HG03196 (cell line): ENCODE measurements at regions not wholly inside any gene's neighbourhood (a gene's known extent, or its start where the extent isn't known, plus 50 kb on each side); places are given as distances from the start of the nearest gene placed in this dataset.

ENCODE experiments used
- ATAC-seq: cut with Tn5 transposase; IDR thresholded peaks from one replicate; pipeline ENCODE4 v1.9.1; 2021; ENCODE audit not compliant: unreplicated experiment

DNA sequence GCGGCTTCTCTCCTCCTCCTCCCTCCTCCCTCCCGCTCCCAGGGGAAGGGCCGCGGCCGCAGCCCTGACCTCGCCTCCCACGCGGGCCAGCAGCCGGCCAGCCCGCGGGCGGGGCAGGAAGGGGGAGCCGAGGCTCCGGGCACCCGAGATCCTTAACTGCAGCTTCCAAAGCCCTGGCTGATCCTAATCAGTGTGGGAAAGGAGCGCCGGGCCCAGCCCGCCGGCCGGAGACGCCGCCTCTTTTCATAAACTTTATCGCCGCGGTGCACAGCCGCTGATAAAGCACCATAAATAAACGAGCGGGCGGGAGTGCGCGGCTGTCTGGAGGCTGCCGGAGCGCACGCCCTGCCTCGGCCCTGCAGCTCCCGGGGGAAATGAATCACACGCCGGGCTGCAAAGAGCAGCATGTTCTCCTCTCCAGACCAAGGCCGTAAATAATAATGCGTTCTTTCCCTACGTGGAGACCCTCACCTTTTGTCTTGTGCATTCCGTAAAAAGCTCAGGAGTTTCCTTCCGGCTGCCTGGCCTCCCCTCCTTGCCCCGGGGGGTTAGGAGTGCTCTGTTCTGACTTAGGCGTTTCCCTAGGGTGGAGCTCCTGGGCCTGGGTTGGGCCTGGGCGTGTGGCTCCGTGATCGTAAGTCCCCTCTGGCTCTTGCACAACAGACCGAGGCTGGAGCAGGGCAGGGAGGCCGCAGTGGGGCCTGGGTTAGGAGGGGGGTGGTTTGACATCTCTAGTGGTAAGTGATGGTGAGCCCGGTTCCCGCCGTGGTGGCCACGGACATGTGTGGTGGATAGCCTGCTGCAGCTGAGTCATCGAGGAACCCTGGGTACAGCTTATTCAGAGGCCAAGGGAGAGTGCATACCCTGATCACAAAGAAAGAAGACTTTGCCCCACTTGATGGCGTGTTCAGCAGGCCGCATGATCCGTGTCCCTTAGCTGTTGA lies 132.6 kb upstream of the HES1 start:
- ATAC-seq: peak; percentile 65

DNA sequence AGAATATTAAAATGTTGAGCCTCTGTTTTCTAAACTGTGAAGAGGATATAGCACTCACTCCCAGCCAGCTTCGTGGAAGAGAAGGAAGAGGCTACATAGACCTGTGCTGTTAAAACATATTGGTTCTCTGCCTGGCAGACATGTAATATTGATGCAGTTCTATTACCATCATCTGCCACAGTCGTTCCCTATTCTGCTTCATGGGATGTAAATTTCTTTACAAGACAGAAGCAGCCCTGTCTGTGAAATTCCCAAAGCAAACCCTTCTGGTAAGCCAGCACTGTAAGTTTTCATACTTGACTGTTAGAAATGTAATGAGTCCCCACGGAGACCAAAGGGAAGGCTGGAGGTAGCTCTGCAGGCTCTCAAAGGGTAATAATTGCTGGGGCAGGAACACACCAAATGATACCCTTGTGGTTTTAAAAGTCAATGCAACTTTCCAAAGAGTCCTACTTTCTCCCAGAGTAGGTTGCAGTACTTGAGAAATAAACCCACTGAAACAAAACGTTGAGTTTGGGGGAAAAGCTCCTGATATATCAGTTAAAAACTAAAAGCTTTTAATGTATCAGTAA lies 129.9 kb upstream of the HES1 start:
- no peak for ATAC-seq

DNA sequence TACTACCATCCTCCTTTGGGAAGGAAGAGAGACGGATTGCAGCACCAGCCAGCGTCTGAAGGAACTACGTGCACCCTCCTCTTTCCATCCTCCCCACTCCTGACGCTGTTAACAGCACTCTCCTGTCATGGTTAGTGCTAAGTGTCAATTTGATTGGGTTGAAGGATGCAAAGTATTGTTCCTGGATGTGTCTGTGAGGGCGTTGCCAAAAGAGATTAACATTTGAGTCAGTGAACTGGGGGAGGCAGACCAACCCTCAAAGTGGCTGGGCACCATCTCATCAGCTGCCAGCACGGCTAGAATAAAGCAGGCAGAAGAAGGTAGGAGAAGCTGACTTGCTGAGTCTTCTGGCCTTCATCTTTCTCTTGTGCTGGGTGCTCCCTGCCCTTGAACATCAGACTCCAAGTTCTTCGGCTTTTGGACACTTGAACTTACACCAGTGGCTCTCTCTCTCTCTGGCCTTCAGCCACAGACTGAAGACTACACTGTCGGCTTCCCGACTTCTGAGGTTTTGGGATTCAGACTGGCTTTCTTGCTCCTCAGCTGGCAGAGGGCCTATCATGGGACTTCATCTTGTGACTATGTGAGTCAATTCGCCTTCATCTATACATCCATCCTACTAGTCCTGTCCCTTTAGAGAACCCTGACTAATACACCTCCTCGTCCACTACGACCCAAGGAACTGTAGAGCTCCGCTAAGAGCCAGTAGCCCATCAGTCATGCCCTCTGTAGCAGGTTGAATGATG lies 128.2 kb upstream of the HES1 start:
- no peak for ATAC-seq

DNA sequence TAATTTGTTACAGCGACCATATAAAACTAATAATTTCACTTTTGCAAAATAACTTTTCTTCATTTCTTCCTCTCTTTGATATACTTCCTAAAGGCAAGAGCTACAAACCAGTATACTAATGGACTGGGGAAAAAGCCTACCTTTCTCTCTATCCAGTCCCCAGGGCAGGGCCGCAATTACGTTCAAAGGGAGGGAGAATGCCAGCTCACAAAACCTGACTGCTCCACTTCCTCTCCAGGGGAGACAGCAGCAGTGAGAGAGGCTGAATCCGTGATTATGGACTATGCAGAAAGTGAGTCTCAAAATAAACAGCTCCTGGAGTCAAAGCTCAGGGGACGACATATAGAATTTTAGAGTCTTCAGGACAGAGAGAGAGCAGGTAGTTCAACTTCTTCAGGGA lies 126.9 kb upstream of the HES1 start:
- ATAC-seq: no peak

DNA sequence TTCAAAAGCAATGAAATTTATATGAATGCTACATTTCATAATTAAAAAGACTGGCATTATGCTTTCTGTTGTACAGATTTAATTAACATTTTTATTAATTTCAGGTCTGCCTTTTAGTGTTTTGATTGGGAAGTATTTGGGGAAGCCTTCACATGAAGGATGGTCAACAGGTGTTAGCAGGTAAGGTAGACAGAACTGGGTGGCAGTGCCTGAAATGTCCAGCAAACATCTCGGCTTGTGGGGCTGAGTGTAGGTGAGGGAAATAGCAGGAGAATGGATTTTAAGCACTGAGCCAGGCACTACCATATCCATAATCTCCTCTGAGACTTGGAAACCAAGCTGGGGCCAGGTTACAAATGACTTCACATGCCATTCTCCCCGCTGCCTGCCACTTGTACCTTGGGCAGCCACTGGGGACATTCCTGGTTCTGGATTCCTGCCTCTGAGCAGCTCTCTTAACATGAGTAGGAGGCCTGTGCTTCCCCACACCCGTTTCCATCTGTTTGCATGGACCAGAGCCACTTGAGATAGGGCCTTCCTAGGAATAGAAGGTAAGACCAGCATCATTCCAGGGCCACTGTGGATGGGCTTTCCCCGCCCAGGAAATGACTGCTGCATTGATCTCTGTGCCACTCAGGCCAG lies 125.9 kb upstream of the HES1 start:
- ATAC-seq: no peak

DNA sequence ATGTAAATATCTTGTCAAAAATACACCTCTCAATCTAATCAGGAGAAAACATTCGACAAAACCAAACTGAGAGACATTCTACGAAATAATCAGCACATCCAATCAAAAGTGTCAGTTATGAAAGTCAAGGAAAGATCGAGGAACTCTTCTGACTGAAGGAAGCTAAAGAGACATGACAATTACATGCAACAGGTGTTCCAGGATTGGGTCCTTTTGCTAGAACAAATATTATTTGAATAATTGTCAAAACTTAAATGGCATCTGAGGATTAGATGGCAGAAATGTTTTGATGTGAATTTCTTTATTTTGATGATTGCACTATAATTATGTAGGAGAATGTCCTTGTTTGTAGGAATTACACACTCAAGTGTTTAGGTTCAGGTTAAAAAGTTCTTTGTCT lies 124.1 kb upstream of the HES1 start:
- ATAC-seq: no peak

DNA sequence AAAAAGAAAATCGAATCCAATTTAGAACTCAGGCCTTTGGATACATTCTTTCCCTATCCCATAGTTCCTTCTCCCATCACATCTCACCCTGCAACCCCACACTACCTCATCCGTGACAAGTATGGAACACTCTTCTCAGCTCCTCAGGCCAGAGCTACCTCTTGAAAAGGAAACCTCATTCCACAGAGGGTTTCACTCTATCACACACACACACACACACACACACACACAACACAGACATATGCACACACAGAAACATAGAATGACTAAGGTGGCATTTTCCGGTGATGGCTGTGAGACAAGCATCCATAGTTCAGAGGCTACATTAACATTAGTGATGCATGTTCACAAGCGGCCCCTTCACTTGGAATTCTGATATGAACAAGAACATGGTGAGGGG lies 122.0 kb upstream of the HES1 start:
- no peak for ATAC-seq

DNA sequence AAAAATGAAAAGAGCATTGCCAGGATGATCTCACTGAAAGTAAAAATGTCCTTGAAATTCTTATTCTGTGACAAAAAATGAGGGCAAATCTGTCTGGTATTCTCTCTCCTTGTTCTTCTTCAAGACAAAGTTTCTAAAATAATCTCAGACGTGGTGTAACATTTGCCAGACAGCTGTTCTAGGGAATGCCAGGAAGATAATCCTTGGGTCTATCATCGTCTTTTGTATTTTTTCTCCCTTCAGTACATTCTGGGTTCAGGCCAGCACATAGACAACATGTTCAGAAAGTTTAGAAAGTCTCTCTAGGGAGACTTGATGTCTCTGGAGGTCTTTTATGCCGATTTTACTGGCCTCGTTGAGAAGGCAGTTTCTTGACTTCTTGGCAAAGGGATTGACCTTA lies 121.2 kb upstream of the HES1 start:
- no peak for ATAC-seq

DNA sequence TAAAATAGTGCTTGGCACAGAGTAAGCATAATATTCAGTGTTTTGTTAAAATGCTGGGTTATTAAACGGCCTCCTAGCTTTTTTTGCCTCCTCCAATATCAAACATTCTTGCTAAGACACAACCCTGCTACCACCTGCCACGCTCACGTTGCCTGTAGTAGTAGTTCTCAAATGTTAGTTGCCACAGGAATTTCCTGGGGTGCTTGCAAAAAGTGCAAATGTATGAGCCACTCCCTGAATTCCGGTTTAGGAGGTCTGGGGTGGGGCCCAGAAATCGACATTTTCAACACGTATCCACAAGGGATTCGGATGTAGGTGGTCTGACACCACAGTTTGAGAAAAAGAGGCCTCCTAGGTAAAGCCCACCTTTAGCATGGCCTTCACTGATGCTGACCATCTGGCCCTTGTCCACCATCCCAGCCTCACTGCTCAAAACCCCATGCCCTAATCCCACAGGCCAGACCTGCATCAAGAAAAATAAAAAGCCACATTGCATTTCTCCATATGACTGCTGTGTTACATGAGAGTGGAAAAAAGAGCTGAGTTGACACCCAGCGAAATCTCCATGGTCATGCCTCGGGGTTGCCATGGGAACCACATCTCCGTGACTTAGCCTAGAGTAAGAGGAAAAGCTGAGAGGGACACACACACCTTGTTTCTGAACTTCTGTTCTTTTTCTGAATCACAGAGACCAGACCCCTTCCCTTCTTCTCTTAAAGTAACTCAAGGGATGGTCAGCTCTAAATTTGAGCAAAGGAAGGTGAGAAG lies 116.4 kb upstream of the HES1 start:
- ATAC-seq: no peak

DNA sequence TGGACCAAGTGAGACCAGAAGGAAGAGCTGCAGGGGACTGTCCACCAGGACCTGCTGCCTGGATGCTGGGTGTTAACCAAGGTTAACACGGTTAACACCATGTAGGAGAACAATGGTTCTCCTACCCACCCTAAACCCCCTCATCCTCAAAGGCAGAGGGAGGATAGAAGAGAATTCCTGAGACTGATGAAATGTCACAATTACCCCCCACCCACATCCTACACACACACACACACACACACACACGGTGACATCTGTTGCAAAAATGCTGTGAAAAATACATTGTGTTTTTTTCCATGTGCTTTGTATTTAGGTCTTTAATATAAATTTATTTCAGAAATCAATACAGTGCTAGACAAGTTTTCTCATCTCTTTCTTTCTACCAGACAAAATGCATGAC lies 113.9 kb upstream of the HES1 start:
- ATAC-seq: no peak

DNA sequence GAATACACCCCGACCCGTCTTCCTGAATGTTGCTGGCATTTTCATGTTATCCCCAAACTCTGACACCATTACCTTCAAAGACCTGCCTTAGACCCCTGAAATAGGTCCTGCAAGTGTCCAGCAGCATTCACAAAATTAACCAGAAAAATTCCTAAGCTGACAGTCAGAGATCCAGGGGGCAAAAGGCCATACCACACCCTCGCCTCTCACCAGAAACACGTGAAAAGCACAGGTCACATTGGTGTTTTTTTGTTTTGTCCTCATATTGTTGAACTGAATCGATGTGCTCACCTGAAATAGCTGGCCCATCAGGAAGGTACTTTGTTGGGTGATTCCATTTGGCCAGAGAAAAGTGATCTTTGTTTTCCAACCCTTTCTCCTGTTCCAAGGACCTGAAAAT lies 113.1 kb upstream of the HES1 start:
- ATAC-seq: no peak

DNA sequence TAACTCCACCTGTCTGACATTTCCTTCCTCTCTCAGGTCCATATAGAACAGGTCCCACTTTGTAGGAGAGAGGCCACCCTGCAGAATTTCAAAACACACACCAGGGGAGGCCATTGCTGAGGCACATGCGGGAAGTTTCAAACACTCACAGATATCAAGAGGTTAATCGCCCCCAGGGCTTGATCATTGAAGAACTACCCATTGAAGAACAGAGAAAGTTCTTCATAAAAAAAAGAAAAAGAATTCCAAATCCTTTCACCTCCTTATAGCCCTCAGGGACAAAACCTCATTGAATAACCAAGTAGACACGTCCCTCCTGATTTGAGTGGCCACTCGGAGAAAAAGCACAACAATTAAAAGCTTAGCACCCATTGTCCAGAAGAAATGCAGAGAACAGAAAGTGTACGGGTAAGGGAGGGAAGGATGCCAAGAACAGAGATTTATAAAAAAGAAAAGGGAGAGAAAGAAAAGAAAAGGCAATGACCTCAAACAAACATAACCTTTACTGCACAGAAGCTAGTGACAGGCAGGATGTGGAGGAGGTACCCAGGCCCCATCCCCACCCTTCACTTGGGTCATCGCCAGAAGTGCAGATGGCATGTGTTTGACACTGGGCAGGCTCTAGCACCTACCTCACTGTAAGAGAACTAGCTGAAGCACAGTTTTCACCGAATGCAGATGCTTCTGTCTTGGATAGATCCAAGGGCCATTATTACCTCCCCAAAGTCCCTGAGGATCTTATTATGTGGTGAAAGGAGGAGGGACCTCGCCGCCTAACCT lies 112.3 kb upstream of the HES1 start:
- ATAC-seq: no peak

DNA sequence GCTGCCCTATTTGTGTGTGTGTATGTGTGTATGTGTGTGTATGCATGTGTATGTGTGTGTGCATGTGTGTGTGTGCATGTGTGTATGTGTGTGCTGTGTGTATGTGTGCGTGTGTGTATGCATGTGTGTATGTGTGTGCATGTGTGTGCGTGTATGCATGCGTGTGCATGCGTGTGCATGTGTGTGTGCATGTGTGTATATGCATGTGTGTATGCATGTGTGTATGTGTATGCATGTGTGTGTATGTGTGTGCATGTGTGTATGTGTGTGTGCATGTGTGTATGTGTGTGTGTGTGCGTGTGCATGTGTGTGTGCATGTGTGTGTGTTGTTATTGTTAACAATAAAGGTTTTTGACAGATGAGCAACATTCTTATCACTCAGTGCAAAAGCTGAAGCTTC lies 110.8 kb upstream of the HES1 start:
- no peak for ATAC-seq

DNA sequence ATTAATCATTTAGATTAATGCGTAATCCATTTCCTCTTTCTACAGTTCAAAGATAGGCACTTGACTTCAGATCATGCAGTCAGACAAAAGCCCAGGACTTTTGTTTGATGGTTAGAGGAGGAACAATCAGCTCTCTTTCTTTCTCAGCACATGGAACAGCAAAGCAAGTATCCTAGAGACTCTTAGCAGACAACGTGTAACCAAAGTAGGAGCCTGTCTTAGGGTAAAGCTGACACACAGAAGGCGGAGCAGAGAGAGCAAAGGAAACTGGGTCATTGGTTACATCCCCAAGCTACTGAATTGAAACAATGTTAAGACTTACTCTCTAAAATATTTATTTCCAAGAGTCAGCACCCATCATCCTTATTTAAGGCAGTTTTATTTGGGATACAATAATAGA lies 110.0 kb upstream of the HES1 start:
- ATAC-seq: no peak

DNA sequence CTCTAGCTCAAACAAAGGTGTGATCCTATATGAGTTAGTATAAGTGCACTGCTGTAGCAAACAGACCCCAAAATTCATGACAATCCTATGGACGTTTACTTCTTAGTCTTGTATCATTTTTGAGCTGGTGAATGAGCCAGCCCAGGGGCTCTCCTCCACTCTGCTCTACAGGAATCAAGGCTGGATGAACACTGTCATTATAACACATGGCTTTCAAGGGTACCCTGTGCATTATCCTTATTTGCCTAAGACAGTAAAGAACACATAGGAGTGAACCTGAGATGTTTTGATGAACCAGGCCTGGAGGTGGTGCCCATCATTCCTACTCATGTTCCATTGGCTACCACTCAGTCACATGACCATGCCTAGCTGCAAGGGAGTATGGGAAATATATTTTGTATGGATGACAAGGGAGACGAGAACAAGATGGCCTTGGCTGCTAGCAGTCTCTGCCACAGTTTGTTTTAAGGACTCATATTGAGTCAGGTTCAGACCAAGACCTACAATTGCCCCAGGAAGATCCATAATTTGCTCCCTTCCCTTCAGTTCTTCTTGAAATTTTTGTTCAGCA lies 107.4 kb upstream of the HES1 start:
- no peak for ATAC-seq

DNA sequence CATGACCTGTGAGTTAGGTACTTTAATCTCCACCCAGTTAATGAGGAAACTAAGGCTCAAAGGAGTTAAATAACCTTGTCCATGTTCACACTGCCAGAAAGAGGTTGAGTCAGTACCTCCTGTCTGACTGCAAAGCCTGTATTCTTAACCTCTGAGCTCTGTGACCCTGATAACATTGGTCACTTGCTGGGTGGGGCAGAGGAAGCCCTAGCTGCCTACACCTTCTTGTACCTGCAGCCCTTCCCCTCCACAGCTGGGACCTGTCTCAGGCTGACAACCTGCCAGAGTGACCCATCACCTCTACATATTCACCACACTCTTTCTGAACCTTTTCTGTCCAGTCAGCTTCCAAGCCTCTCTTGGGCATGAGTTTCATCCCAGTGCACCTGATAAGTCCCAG lies 106.1 kb upstream of the HES1 start:
- ATAC-seq: no peak

DNA sequence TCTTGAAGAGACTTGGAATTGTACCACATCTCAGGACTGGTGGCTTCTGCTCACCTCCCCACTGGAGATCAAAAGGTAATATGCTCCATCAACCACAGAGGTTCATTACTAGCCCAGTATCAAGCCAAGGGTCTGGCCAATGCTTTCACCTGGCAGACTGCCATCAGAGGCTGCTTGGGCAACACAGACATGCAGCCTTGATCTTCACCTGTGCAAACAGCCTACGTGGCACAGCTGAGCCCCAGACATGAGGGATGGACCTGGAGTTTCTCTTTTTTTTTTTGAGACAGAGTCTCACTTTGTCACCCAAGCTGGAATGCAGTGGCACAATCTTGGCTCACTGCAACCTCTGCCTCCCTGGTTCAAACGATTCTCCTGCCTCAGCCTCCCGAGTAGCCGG lies 105.6 kb upstream of the HES1 start:
- ATAC-seq: no peak

DNA sequence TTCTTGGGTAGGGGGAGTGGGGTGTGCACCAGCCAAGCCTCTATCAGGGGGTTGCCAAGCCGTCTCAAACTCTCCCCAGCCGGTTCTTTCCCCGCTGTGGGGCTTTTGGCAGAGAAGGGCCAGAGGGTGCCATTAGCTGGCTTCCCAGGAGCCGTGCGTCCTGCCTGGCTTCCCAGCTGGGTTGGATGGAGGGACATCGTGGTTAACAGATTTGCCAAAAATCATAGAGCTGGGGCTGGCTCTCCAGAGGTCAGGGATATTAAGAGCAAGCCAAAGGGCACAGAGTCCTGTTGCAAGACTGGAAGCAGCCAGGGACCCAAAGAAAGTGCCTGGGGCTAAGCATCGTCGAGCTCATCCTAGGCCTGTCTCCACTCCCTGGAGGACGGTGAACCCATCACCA lies 104.6 kb upstream of the HES1 start:
- no peak for ATAC-seq

DNA sequence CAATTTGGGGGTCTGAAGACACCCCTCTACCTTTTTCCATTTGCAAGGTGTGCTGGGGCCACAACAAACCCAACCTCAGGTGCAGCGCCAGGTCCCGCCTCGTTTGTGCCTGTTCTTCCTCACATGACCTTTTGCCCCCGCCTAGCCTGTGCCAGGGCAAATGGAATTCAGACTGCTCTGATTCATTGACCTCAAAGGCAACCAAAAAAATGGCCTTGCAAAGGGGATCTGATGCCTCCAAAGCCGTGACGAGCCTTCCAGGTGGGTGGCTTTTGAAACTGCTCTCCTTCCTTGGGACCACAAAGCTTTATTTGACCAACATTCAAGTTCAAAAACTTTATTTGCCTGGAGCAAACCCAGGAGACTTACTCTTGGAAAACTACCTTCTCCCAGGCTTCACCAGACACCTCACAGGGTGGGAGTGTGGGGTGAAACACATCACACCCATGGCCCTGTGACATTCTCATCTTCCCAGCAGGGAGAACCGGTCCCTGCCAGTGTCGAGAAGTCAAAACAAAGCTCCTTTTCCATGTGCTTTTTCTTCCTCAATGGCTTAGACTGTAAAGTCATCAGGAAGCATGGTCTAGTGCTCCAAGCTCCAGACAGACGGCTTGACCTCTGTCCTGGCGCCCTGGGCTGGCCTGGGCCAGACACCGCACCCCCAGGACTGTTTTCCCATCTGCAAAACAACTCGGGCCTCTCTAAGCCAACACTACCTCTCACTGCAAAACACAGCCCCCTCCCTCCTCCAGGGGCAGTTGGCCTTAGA lies 103.9 kb upstream of the HES1 start:
- no peak for ATAC-seq
